Activated naive CD4-positive, alpha-beta T cell treated with anti-CD3 and anti-CD28 coated beads, Interleukin-2, amount 10 ng/mL, durations not matched to agents 7 days and 5 days (primary cell): ENCODE measurements at regions not wholly inside any gene's neighbourhood (a gene's known extent, or its start where the extent isn't known, plus 50 kb on each side); places are given as distances from the start of the nearest gene placed in this dataset.

ENCODE experiments used
- CTCF ChIA-PET: fragments of 350-600 bp; sonication (Branson Sonifier 250); formaldehyde crosslinking; loops from one replicate; lab custom pipeline; 2021; ENCODE audit warnings: antibody characterized with exemption; lab: Charles Lee
- DNase-seq: peaks from one replicate; pipeline ENCODE4 v3.0.0-alpha.2; 2020
- H3K27ac Mint-ChIP-seq: one replicate; pipeline ENCODE4 v1.8.0; 2021; ENCODE audit warnings: mild to moderate bottlenecking, moderate library complexity, mixed read lengths
- H3K27me3 Mint-ChIP-seq: one replicate; pipeline ENCODE4 v1.8.0; 2021; ENCODE audit warnings: mild to moderate bottlenecking, mixed read lengths
- H3K36me3 Mint-ChIP-seq: one replicate; pipeline ENCODE4 v1.8.0; 2021; ENCODE audit warnings: mixed read lengths
- H3K4me1 Mint-ChIP-seq: one replicate; pipeline ENCODE4 v1.8.0; 2021; ENCODE audit warnings: mixed read lengths
- H3K4me3 Mint-ChIP-seq: one replicate; pipeline ENCODE4 v1.8.0; 2021; ENCODE audit warnings: mild to moderate bottlenecking, moderate library complexity, mixed read lengths
- H3K9me3 Mint-ChIP-seq: one replicate; pipeline ENCODE4 v1.8.0; 2021; ENCODE audit warnings: mixed read lengths

GRCh38 chr3:145854499-145854898, 306.5 kb downstream of the PLOD2 start:
- Mint-ChIP-seq H3K4me3 (no peak overlapping the region), H3K27me3 (no peaks in the 10 kb centered on the region), H3K4me1 (no peaks in the 10 kb centered on the region), H3K9me3 (peaks cover 1% of the 10 kb centered on the region), H3K36me3 (no peaks in the 10 kb centered on the region), H3K27ac (no peak overlapping the region)
- CTCF ChIA-PET = no interaction called here
- DNase-seq = no peak

- Mint-ChIP-seq H3K36me3 (no peaks in the 10 kb centered on the region), H3K27ac (no peak overlapping the region), H3K9me3 (peaks cover 1% of the 10 kb centered on the region), H3K4me3 (no peak overlapping the region), H3K27me3 (no peaks in the 10 kb centered on the region), H3K4me1 (no peaks in the 10 kb centered on the region)
- CTCF ChIA-PET = no interaction called here
- DNase-seq = no peak
These were observed 303.0 kb downstream of the PLOD2 start for GRCh38 chr3:145857956-145858355.

GRCh38 chr3:145864336-145864735, 296.6 kb downstream of the PLOD2 start:
- Mint-ChIP-seq H3K36me3 (no peaks in the 10 kb centered on the region), H3K27me3 (no peaks in the 10 kb centered on the region), H3K4me1 (no peaks in the 10 kb centered on the region), H3K9me3 (peaks cover 4% of the 10 kb centered on the region), H3K4me3 (no peak overlapping the region), H3K27ac (no peak overlapping the region)
- no peak for DNase-seq
- CTCF ChIA-PET = no interaction called here

- H3K36me3 Mint-ChIP-seq = no peaks in the 10 kb centered on the region
- no peak overlapping the region for H3K27ac Mint-ChIP-seq
- CTCF ChIA-PET = no interaction called here
- no peaks in the 10 kb centered on the region for H3K4me1 Mint-ChIP-seq
- peaks cover 6% of the 10 kb centered on the region for H3K9me3 Mint-ChIP-seq
- no peak overlapping the region for H3K4me3 Mint-ChIP-seq
- no peak for DNase-seq
- H3K27me3 Mint-ChIP-seq = no peaks in the 10 kb centered on the region
These were observed 295.5 kb downstream of the PLOD2 start for GRCh38 chr3:145865399-145866018.

- Mint-ChIP-seq H3K4me3 (no peak overlapping the region), H3K4me1 (no peaks in the 10 kb centered on the region), H3K9me3 (peaks cover 8% of the 10 kb centered on the region), H3K27me3 (no peaks in the 10 kb centered on the region), H3K27ac (no peak overlapping the region), H3K36me3 (no peaks in the 10 kb centered on the region)
- CTCF ChIA-PET = no interaction called here
- DNase-seq = no peak
These were observed 291.0 kb downstream of the PLOD2 start for GRCh38 chr3:145869958-145870357.

GRCh38 chr3:145882436-145882835, 278.5 kb downstream of the PLOD2 start:
- CTCF ChIA-PET = no interaction called here
- no peaks in the 10 kb centered on the region for H3K27me3 Mint-ChIP-seq
- H3K36me3 Mint-ChIP-seq = no peaks in the 10 kb centered on the region
- H3K4me3 Mint-ChIP-seq = no peak overlapping the region
- DNase-seq = no peak
- no peaks in the 10 kb centered on the region for H3K9me3 Mint-ChIP-seq
- no peak overlapping the region for H3K27ac Mint-ChIP-seq
- no peaks in the 10 kb centered on the region for H3K4me1 Mint-ChIP-seq

GRCh38 chr3:145889730-145890129, 271.3 kb downstream of the PLOD2 start:
- Mint-ChIP-seq H3K4me1 (no peaks in the 10 kb centered on the region), H3K27ac (no peak overlapping the region), H3K4me3 (no peak overlapping the region), H3K36me3 (no peaks in the 10 kb centered on the region), H3K9me3 (peaks cover 2% of the 10 kb centered on the region), H3K27me3 (no peaks in the 10 kb centered on the region)
- DNase-seq = no peak
- CTCF ChIA-PET = no interaction called here

- H3K27me3 Mint-ChIP-seq = no peaks in the 10 kb centered on the region
- no peaks in the 10 kb centered on the region for H3K4me1 Mint-ChIP-seq
- H3K9me3 Mint-ChIP-seq = peaks cover 4% of the 10 kb centered on the region
- no peak overlapping the region for H3K27ac Mint-ChIP-seq
- H3K4me3 Mint-ChIP-seq = no peak overlapping the region
- CTCF ChIA-PET = no interaction called here
- no peaks in the 10 kb centered on the region for H3K36me3 Mint-ChIP-seq
- DNase-seq = no peak
These were observed 268.1 kb downstream of the PLOD2 start for GRCh38 chr3:145892869-145893268.

- Mint-ChIP-seq H3K4me1 (no peaks in the 10 kb centered on the region), H3K9me3 (peaks cover 4% of the 10 kb centered on the region), H3K36me3 (no peaks in the 10 kb centered on the region), H3K27me3 (no peaks in the 10 kb centered on the region), H3K27ac (no peak overlapping the region), H3K4me3 (no peak overlapping the region)
- DNase-seq = no peak
- CTCF ChIA-PET = no interaction called here
These were observed 267.7 kb downstream of the PLOD2 start for GRCh38 chr3:145893331-145893730.

GRCh38 chr3:145898487-145898886, 262.5 kb downstream of the PLOD2 start:
- no peak for DNase-seq
- no peaks in the 10 kb centered on the region for H3K4me1 Mint-ChIP-seq
- peaks cover 4% of the 10 kb centered on the region for H3K9me3 Mint-ChIP-seq
- H3K27me3 Mint-ChIP-seq = no peaks in the 10 kb centered on the region
- no peak overlapping the region for H3K27ac Mint-ChIP-seq
- CTCF ChIA-PET = no interaction called here
- H3K4me3 Mint-ChIP-seq = no peak overlapping the region
- H3K36me3 Mint-ChIP-seq = no peaks in the 10 kb centered on the region

- CTCF ChIA-PET = no interaction called here
- H3K4me1 Mint-ChIP-seq = no peaks in the 10 kb centered on the region
- H3K4me3 Mint-ChIP-seq = no peak overlapping the region
These were observed 261.7 kb downstream of the PLOD2 start for GRCh38 chr3:145899241-145899640.

GRCh38 chr3:145900056-145900829, 260.7 kb downstream of the PLOD2 start:
- Mint-ChIP-seq H3K4me1 (no peaks in the 10 kb centered on the region), H3K9me3 (no peaks in the 10 kb centered on the region), H3K36me3 (no peaks in the 10 kb centered on the region), H3K27ac (no peak overlapping the region), H3K4me3 (no peak overlapping the region), H3K27me3 (no peaks in the 10 kb centered on the region)
- DNase-seq = no peak
- CTCF ChIA-PET = no interaction called here

More at GRCh38 chr3:145899241-145899640, 261.7 kb downstream of the PLOD2 start:
- DNase-seq = no peak
- Mint-ChIP-seq H3K9me3 (peaks cover 1% of the 10 kb centered on the region), H3K36me3 (no peaks in the 10 kb centered on the region), H3K27ac (no peak overlapping the region), H3K27me3 (no peaks in the 10 kb centered on the region)

GRCh38 chr3:145902166-145902565, 258.8 kb downstream of the PLOD2 start:
- CTCF ChIA-PET = no interaction called here
- no peaks in the 10 kb centered on the region for H3K27me3 Mint-ChIP-seq
- no peak overlapping the region for H3K4me3 Mint-ChIP-seq
- no peak for DNase-seq
- H3K36me3 Mint-ChIP-seq = no peaks in the 10 kb centered on the region
- H3K9me3 Mint-ChIP-seq = no peaks in the 10 kb centered on the region
- no peaks in the 10 kb centered on the region for H3K4me1 Mint-ChIP-seq
- H3K27ac Mint-ChIP-seq = no peak overlapping the region

GRCh38 chr3:145903472-145904013, 257.4 kb downstream of the PLOD2 start:
- Mint-ChIP-seq H3K9me3 (no peaks in the 10 kb centered on the region), H3K27me3 (no peaks in the 10 kb centered on the region), H3K36me3 (no peaks in the 10 kb centered on the region), H3K27ac (no peak overlapping the region), H3K4me1 (no peaks in the 10 kb centered on the region), H3K4me3 (no peak overlapping the region)
- CTCF ChIA-PET = no interaction called here
- DNase-seq = no peak

- CTCF ChIA-PET = interaction anchor here (1.0 kb wide), 1 partner anchor 12 kb away, joined by 3 read pairs; no protein-coding TSS in a partner anchor
- no peak overlapping the region for H3K4me3 Mint-ChIP-seq
- H3K4me1 Mint-ChIP-seq = no peaks in the 10 kb centered on the region
- H3K36me3 Mint-ChIP-seq = no peaks in the 10 kb centered on the region
- no peak overlapping the region for H3K27ac Mint-ChIP-seq
- DNase-seq = no peak
- no peaks in the 10 kb centered on the region for H3K27me3 Mint-ChIP-seq
- no peaks in the 10 kb centered on the region for H3K9me3 Mint-ChIP-seq
These were observed 256.8 kb downstream of the PLOD2 start for GRCh38 chr3:145904138-145904537.
